ES-I3 (cell line): ENCODE measurements at regions not wholly inside any gene's neighbourhood (a gene's known extent, or its start where the extent isn't known, plus 50 kb on each side); places are given as distances from the start of the nearest gene placed in this dataset.
"Not testable (repeated sequence)": the region's sequence is repeated elsewhere in the genome, so short reads cannot be mapped to it uniquely, and the experiment has no call there.

Experiments used
- H3K36me3 ChIP-seq: 2 replicates; pipeline ENCODE4 v1.6.1; 2013; ENCODE audit warnings: mild to moderate bottlenecking, low read length, control low read depth, moderate library complexity; ENCODE audit not compliant: insufficient read depth
- H3K4me1 ChIP-seq: 2 replicates; pipeline ENCODE4 v1.6.1; 2013; ENCODE audit warnings: mild to moderate bottlenecking, control low read depth, low read length; ENCODE audit not compliant: insufficient read depth
- H3K9ac ChIP-seq: 2 replicates; pipeline ENCODE4 v1.6.1; 2013; ENCODE audit warnings: low read depth, mild to moderate bottlenecking, low read length, moderate library complexity
- H3K9me3 ChIP-seq: 2 replicates; pipeline ENCODE4 v1.6.1; 2013; ENCODE audit warnings: mild to moderate bottlenecking, low read length, moderate library complexity; ENCODE audit not compliant: control insufficient read depth, insufficient read depth

DNA sequence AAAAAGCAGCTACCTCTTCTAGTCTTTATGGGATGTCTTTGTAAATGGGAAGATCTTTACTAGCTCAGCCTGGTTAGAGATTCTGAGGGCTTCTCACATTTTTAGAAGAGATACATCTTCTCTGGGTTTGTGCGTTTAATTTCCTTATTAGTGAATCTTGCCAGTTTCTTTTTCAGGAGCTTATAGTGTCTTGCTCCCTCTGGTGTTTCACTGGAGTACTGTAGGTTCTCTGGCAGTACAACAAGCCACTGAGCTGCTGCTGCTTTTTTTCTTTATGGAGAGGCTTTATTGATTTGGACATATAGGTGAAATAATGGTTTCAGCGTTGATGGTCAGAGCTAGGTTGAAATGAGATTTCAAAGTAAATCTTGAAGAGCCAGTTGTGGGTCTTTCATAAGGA lies 82.9 kb downstream of the LAS1L start:
- Histone ChIP-seq H3K4me1 (no peaks in the 10 kb centered on the region), H3K36me3 (no peaks in the 10 kb centered on the region), H3K9ac (no peak overlapping the region), H3K9me3 (peaks cover 4% of the 10 kb centered on the region; the same call in 1 of the 2 replicates)

DNA sequence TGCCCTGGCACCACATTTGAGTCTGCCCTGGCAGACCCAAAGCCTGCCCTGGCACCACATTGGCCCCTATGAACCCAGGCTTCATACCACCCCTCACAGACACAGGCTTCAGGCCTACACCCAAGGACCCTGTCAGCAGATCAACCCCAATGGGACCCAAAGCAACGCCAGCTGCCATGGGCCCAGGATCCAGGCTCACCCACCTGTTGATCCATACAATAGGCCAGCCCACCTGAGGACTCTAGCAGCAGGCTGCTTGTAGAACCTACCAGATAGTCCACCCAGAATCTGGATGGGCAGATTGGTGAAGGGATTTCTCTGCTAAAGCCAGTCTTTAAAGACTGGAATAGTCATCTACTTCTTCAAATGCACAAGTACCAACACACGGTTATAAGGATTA lies 114.4 kb downstream of the LAS1L start:
- Histone ChIP-seq H3K4me1 (no peaks in the 10 kb centered on the region), H3K9me3 (peaks cover 3% of the 10 kb centered on the region; the same call in 1 of the 2 replicates), H3K36me3 (no peaks in the 10 kb centered on the region), H3K9ac (no peak overlapping the region)

DNA sequence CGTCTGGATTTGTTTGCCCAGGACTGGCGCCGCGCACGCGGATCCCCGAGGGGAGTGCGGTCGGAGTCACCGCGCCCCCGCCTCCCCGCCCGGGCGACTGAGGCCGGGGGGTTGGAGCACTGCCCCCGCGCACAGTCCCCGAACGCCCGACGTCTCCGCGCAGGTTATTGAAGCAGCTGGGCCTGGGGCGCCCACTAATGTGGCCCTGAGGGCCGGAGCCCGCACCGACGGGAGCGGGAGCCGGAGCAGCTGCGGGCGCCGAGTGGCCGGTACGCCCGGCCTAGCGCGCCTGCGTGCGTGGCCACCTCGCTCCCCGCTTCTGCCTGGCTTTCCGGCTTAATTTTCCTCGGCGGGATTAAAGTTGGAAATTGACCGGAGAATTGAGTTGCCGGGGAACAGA lies 126.9 kb downstream of the LAS1L start:
- H3K36me3 ChIP-seq, H3K4me1 ChIP-seq, H3K9me3 ChIP-seq: not testable (repeated sequence)
- peak overlapping the region; percentile 44; the same call in 1 of the 2 replicates for H3K9ac ChIP-seq

DNA sequence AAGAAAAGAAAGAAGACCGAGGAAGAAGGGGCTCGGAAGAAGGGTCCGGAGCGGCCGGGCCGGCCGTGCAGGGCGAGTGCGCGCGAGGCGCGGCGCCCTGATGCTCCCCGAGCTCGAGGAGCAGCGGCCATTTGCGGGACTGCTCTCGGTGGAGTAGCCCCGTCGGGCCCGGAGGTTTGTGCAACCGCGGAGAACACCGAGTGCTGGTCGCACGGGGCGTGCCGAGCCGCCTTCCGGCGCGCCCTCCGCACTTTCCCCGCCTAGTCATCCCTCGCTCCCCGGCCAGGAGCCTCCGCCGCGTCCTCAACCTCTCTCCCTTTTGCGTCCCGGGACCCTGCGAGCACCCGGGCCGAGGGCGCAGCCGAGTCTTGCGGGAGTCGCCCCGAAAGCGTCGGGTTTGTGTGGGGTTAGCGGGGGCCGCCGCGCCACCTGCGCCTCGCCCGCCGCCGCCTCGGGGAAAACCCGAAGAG lies 127.4 kb downstream of the LAS1L start:
- Histone ChIP-seq H3K9ac (peak overlapping the region; percentile 44; the same call in 1 of the 2 replicates), H3K4me1 (no peaks in the 10 kb centered on the region), H3K36me3 (no peaks in the 10 kb centered on the region), H3K9me3 (peaks cover 3% of the 10 kb centered on the region; the same call in 1 of the 2 replicates)

DNA sequence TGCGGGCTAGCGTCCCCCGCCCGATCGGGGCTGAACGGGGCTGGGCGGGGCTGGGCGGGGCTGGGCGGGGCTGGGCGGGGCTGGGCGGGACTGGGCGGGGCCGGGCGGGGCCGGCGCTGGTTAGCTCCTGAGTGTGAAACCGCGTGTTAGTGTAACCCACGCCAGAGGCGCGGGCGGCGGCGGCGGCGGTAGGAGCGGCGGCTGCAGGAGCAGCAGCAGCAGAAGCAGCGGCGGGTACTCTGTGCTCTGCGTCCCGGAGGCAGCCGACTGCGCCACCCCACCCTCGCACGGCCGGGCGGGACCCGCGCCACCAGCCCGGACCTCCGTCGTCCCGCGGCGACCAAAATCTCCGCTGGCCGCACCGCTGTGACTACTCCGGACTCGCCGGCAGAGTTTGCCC lies 128.1 kb downstream of the LAS1L start:
- Histone ChIP-seq H3K9me3 (peaks cover 3% of the 10 kb centered on the region; the same call in 1 of the 2 replicates), H3K9ac (peak overlapping the region; percentile 44; the same call in 1 of the 2 replicates), H3K4me1 (no peaks in the 10 kb centered on the region), H3K36me3 (no peaks in the 10 kb centered on the region)

DNA sequence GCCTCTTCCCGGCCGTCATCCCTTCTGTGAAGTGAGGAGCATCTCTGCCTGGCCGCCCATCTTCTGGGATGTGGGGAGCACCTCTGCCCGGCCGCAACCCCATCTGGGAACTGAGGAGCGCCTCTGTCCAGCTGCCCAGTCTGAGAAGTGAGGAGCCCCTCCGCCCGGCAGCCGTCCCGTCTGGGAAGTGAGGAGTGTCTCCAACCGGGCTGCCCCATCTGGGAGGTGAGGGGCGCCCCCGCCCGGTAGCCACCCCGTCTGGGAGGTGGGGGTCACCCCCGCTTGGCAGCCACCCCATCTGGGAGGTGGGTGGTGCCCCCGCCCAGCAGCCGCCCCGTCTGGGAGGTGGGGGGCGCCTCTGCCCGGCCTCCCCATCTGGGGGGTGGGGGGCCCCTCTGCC lies 142.3 kb downstream of the LAS1L start:
- no peaks in the 10 kb centered on the region; the same call in 1 of the 2 replicates for H3K9me3 ChIP-seq
- H3K4me1 ChIP-seq: no peaks in the 10 kb centered on the region
- H3K36me3 ChIP-seq: no peaks in the 10 kb centered on the region
- no peak overlapping the region for H3K9ac ChIP-seq

DNA sequence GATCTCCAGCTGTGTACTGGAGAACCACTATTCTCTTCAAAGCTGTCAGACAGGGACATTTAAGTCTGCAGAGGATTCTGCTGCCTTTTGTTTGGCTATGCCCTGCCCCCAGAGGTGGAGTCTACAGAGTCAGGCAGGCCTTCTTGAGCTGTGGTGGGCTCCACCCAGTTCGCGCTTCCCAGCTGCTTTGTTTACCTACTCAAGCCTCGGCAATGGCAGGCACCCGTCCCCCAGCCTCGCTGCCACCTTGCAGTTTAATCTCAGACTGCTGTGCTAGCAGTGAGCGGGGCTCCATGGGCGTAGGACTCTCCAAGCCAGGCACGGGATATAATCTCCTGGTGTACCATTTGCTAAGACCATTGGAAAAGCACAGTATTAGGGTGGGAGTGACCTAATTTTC lies 145.5 kb downstream of the LAS1L start:
- not testable (repeated sequence) for H3K9ac ChIP-seq, H3K36me3 ChIP-seq, H3K9me3 ChIP-seq, H3K4me1 ChIP-seq
